Lower leg skin (tissue), 4 donors: ENCODE measurements at regions not wholly inside any gene's neighbourhood (a gene's known extent, or its start where the extent isn't known, plus 50 kb on each side); places are given as distances from the start of the nearest gene placed in this dataset.
"Not testable (repeated sequence)": the region's sequence is repeated elsewhere in the genome, so short reads cannot be mapped to it uniquely, and the experiment has no call there.

Experiments
- DNase-seq, 2 donors: peaks; one replicate each; pipeline ENCODE4 v3.0.0-alpha.2; 2019; ENCODE audit warnings: low spot score in 2 of 2
- H3K4me3 ChIP-seq: fragments of 200-600 bp; sonication (generic); 2 replicates; pipeline ENCODE4 v1.5.1; 2017; ENCODE audit warnings: mild to moderate bottlenecking, low read depth; ENCODE audit not compliant: poor library complexity, severe bottlenecking
- CTCF ChIP-seq, 3 donors: fragments of 450-650 bp; IDR thresholded peaks; one replicate each; pipeline ENCODE4 v1.5.1; 2016; ENCODE audit warnings: antibody characterized with exemption in 3 of 3, mild to moderate bottlenecking in 3 of 3, moderate library complexity in 2 of 3
- POLR2A ChIP-seq, 2 donors: fragments of 450-650 bp; IDR thresholded peaks; one replicate each; pipeline ENCODE4 v1.6.1; 2016 to 2017; ENCODE audit warnings: antibody characterized with exemption in 2 of 2, mild to moderate bottlenecking in 1 of 2, moderate library complexity in 1 of 2
- WGBS, 2 donors: methylation state at CpG; one replicate each; pipeline ENCODE4 v1.1.5; 2018; 5-methylcytosine and 5-hydroxymethylcytosine counted together
- intact Hi-C: fragments of 100-400 bp; cut with DNase I; formaldehyde crosslinking; loops from one replicate; pipeline ENCODE4 v1.15.0; 2023; ENCODE audit warnings: low total_unique reads

- WGBS, 2 donors, result 29 to 47% methylated on average over 2 of the region's 2 CpGs
- H3K4me3 ChIP-seq, result no peak overlapping the region
- TF ChIP-seq CTCF (IDR thresholded peaks at IDR 0.05), result no peak
- no peak for TF ChIP-seq POLR2A (IDR thresholded peaks at IDR 0.05)
- no peak for DNase-seq
- intact Hi-C loops, result no loop called here
Observed at GRCh38 chr14:66248256-66248655, 237.9 kb upstream of the CCDC196 start.

GRCh38 chr14:66249544-66249943 is 236.6 kb upstream of the CCDC196 start:
- TF ChIP-seq POLR2A (IDR thresholded peaks at IDR 0.05), result no peak
- no peak for TF ChIP-seq CTCF (IDR thresholded peaks at IDR 0.05)
- no peak for DNase-seq
- intact Hi-C loops, result no loop called here
- WGBS, 2 donors, result 89% methylated on average over 3 of the region's 3 CpGs
- no peak overlapping the region for H3K4me3 ChIP-seq

GRCh38 chr14:66254038-66254437 is 232.1 kb upstream of the CCDC196 start:
- no peak for TF ChIP-seq CTCF (IDR thresholded peaks at IDR 0.05)
- no peak for TF ChIP-seq POLR2A (IDR thresholded peaks at IDR 0.05)
- 61 to 64% methylated on average over 3 of the region's 3 CpGs for WGBS, 2 donors
- DNase-seq, result no peak
- H3K4me3 ChIP-seq, result no peak overlapping the region
- intact Hi-C loops, result no loop called here

GRCh38 chr14:66268802-66269334 is 217.3 kb upstream of the CCDC196 start:
- 81 to 88% methylated on average over 1 of the region's 1 CpG for WGBS, 2 donors
- H3K4me3 ChIP-seq, result no peak overlapping the region
- no peak for DNase-seq
- intact Hi-C loops, result no loop called here
- TF ChIP-seq CTCF (IDR thresholded peaks at IDR 0.05) (no peak), POLR2A (IDR thresholded peaks at IDR 0.05) (no peak)

GRCh38 chr14:66272221-66272620 is 213.9 kb upstream of the CCDC196 start:
- intact Hi-C loops, result no loop called here
- DNase-seq, result no peak
- TF ChIP-seq CTCF (IDR thresholded peaks at IDR 0.05) (no peak), POLR2A (IDR thresholded peaks at IDR 0.05) (no peak)
- 81 to 86% methylated on average over 1 of the region's 1 CpG for WGBS, 2 donors
- no peak overlapping the region for H3K4me3 ChIP-seq

GRCh38 chr14:66273261-66273832 is 212.8 kb upstream of the CCDC196 start:
- no peak for TF ChIP-seq POLR2A (IDR thresholded peaks at IDR 0.05)
- no peak for TF ChIP-seq CTCF (IDR thresholded peaks at IDR 0.05)
- DNase-seq, result no peak
- intact Hi-C loops, result no loop called here
- 0 to 50% methylated on average over 1 of the region's 1 CpG for WGBS, 2 donors
- no peak overlapping the region for H3K4me3 ChIP-seq

- 88 to 94% methylated on average over 3 of the region's 3 CpGs for WGBS, 2 donors
- H3K4me3 ChIP-seq, DNase-seq, intact Hi-C loops: not testable (repeated sequence)
Observed at GRCh38 chr14:66278418-66278817, 207.8 kb upstream of the CCDC196 start.
